ENCODE measurements at regions not wholly inside any gene's neighbourhood (a gene's known extent, or its start where the extent isn't known, plus 50 kb on each side); places are given as distances from the start of the nearest gene placed in this dataset.
A peak's percentile ranks its signal among the peaks of the same experiment; 100 is the strongest.

GRCh38 chr9:80066931-80067330, 495.2 kb downstream of the TLE4 start:
- TF ChIP-seq CTCF (IDR thresholded peaks at IDR 0.05) (no peak), EP300 (IDR thresholded peaks at IDR 0.05) (no peak), POLR2A (IDR thresholded peaks at IDR 0.05) (no peak)
- Histone ChIP-seq H3K4me3 (no peak overlapping the region), H3K4me1 (ENCODE audit: insufficient read depth) (peaks cover 3% of the 10 kb centered on the region), H3K36me3 (no peaks in the 10 kb centered on the region), H3K27me3 (no peaks in the 10 kb centered on the region), H3K9me3 (no peaks in the 10 kb centered on the region), H3K27ac (no peak overlapping the region)
- 19 to 22% (median 19%) methylated on average over 5 of the region's 5 CpGs for WGBS, 3 donors
- intact Hi-C loops (cut with DNase I): no loop called here
- no peak for DNase-seq

- Histone ChIP-seq H3K9me3 (peaks cover 0 to 4% of the 10 kb centered on the region in 2 donors), H3K4me1 (ENCODE audit: insufficient read depth) (peaks cover 3% of the 10 kb centered on the region), H3K36me3 (no peaks in the 10 kb centered on the region), H3K27ac (no peak overlapping the region), H3K4me3 (no peak overlapping the region), H3K27me3 (no peaks in the 10 kb centered on the region)
- intact Hi-C loops (cut with DNase I): no loop called here
- DNase-seq: no peak
- TF ChIP-seq EP300 (IDR thresholded peaks at IDR 0.05) (no peak), POLR2A (IDR thresholded peaks at IDR 0.05) (no peak), CTCF (IDR thresholded peaks at IDR 0.05) (no peak)
- 88 to 93% (median 92%) methylated on average over 4 of the region's 4 CpGs for WGBS, 3 donors
These were observed 490.8 kb downstream of the TLE4 start for GRCh38 chr9:80062567-80062966.

- Histone ChIP-seq H3K27me3 (no peaks in the 10 kb centered on the region), H3K27ac (peak overlapping the region in 1 of 2 donors; percentile 30), H3K4me1 (ENCODE audit: insufficient read depth) (peaks cover 3% of the 10 kb centered on the region), H3K4me3 (no peak overlapping the region), H3K36me3 (no peaks in the 10 kb centered on the region), H3K9me3 (peaks cover 0 to 4% of the 10 kb centered on the region in 2 donors)
- TF ChIP-seq CTCF (IDR thresholded peaks at IDR 0.05) (no peak), EP300 (IDR thresholded peaks at IDR 0.05) (no peak)
- 24 to 29% (median 29%) methylated on average over 2 of the region's 2 CpGs for WGBS, 3 donors
- peak in 1 of 5 donors; percentile 23 for DNase-seq
- intact Hi-C loops (cut with DNase I): no loop called here
These were observed 490.2 kb downstream of the TLE4 start for GRCh38 chr9:80061940-80062339.

- intact Hi-C loops (cut with DNase I): no loop called here
- Histone ChIP-seq H3K9me3 (peaks cover 0 to 4% of the 10 kb centered on the region in 2 donors), H3K4me1 (ENCODE audit: insufficient read depth) (peaks cover 3% of the 10 kb centered on the region), H3K36me3 (no peaks in the 10 kb centered on the region), H3K4me3 (no peak overlapping the region), H3K27me3 (no peaks in the 10 kb centered on the region), H3K27ac (peak overlapping the region in 1 of 2 donors; percentile 30)
- TF ChIP-seq POLR2A (IDR thresholded peaks at IDR 0.05) (no peak), EP300 (IDR thresholded peaks at IDR 0.05) (no peak), CTCF (IDR thresholded peaks at IDR 0.05) (no peak)
- no peak for DNase-seq
These were observed 489.3 kb downstream of the TLE4 start for GRCh38 chr9:80061096-80061495.

- no peaks in the 10 kb centered on the region for H3K27me3 ChIP-seq
- no peaks in the 10 kb centered on the region for H3K36me3 ChIP-seq
- H3K4me3 ChIP-seq: no peak overlapping the region
- peaks cover 0 to 4% of the 10 kb centered on the region in 2 donors for H3K9me3 ChIP-seq
- H3K27ac ChIP-seq: no peak overlapping the region
- TF ChIP-seq CTCF (IDR thresholded peaks at IDR 0.05) (no peak), POLR2A (IDR thresholded peaks at IDR 0.05) (no peak), EP300 (IDR thresholded peaks at IDR 0.05) (no peak)
- H3K4me1 ChIP-seq (ENCODE audit: insufficient read depth): peaks cover 3% of the 10 kb centered on the region
- no peak for DNase-seq
- 94 to 98% (median 97%) methylated on average over 5 of the region's 5 CpGs for WGBS, 3 donors
- intact Hi-C loops (cut with DNase I): no loop called here
These were observed 488.2 kb downstream of the TLE4 start for GRCh38 chr9:80059979-80060378.
